RWPE2 (cell line): ENCODE measurements at regions not wholly inside any gene's neighbourhood (a gene's known extent, or its start where the extent isn't known, plus 50 kb on each side); places are given as distances from the start of the nearest gene placed in this dataset.

Experiments used
- ATAC-seq: fragments of 200-7000 bp; cut with Tn5 transposase; 3 replicates; pipeline ENCODE4 v1.9.1; 2021; ENCODE audit warnings: low read depth
- DNase-seq: peaks from one replicate; pipeline ENCODE4 v3.0.0-alpha.2; 2020; ENCODE audit warnings: low spot score
- H3K27ac ChIP-seq: fragments of 450-650 bp; 2 replicates; pipeline ENCODE4 v1.5.1; 2017; ENCODE audit warnings: mild to moderate bottlenecking; ENCODE audit not compliant: poor library complexity, severe bottlenecking
- H3K27me3 ChIP-seq: fragments of 250-450 bp; sonication (Bioruptor Pico); 2 replicates; pipeline ENCODE4 v1.5.1; 2021; ENCODE audit warnings: mild to moderate bottlenecking, moderate library complexity; ENCODE audit not compliant: insufficient read depth, poor library complexity, severe bottlenecking
- H3K36me3 ChIP-seq: fragments of 250-450 bp; sonication (Bioruptor Pico); 2 replicates; pipeline ENCODE4 v1.5.1; 2020; ENCODE audit warnings: low read depth, mild to moderate bottlenecking, moderate library complexity
- H3K4me1 ChIP-seq: fragments of 250-450 bp; sonication (Bioruptor Pico); 2 replicates; pipeline ENCODE4 v1.5.1; 2021; ENCODE audit warnings: mild to moderate bottlenecking, moderate library complexity; ENCODE audit not compliant: insufficient read depth, poor library complexity, severe bottlenecking
- H3K4me3 ChIP-seq: fragments of 250-450 bp; sonication (Bioruptor Pico); 2 replicates; pipeline ENCODE4 v1.5.1; 2021; ENCODE audit warnings: mild to moderate bottlenecking, moderate library complexity; ENCODE audit not compliant: severe bottlenecking
- H3K9me3 ChIP-seq: fragments of 250-450 bp; sonication (Bioruptor Pico); 2 replicates; pipeline ENCODE4 v1.5.1; 2021; ENCODE audit warnings: mild to moderate bottlenecking, moderate library complexity; ENCODE audit not compliant: severe bottlenecking
- CTCF ChIP-seq: fragments of 450-650 bp; IDR thresholded peaks from one replicate; pipeline ENCODE4 v1.5.1; 2017; ENCODE audit warnings: mild to moderate bottlenecking, moderate library complexity; ENCODE audit not compliant: poor library complexity, severe bottlenecking

GRCh38 chr11:114846416-114846791, 168.1 kb downstream of the NXPE2 start:
- no peaks in the 10 kb centered on the region for H3K27me3 ChIP-seq
- DNase-seq, result no peak
- no peaks in the 10 kb centered on the region for H3K36me3 ChIP-seq
- 0 out of 3 replicates have a peak, but pooled peaks have one; percentile 17 for ATAC-seq
- no peak overlapping the region for H3K4me3 ChIP-seq
- no peaks in the 10 kb centered on the region for H3K4me1 ChIP-seq
- TF ChIP-seq CTCF, result no peak
- H3K9me3 ChIP-seq, result no peaks in the 10 kb centered on the region
- H3K27ac ChIP-seq, result no peak overlapping the region

DNA sequence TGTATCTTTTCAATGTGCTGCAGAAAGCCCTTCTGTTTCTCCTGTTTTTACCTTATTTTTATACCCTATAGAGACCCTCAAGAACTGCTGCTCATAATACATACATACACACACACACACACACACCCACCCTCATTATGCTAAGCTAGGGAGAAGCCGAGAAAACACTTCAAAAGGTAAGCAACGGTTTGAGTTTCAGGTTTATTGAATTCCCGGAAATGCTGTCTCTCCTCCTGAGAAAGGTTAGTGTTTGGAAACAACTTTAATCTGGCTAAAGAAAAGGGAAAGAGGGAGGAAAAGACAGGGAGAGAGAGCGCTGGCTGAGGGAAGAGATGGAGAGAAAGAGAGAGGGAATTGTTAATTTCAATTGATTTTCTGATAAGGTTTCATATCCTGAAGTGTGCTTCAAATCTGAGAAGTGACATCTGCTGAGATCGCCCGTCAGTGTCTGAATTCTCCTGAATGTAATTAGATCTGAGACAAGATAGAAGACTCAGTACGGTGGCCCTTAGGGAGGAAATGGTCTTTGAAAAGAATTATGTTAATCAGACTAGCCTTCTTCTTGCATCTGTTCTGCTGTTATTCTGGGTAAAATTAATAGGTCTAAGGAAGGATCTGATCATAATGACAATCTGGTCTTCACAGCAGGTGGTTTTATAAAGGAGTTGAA, 169.1 kb downstream of the NXPE2 start:
- ATAC-seq, result no peak
- H3K27ac ChIP-seq, result no peak overlapping the region
- no peaks in the 10 kb centered on the region for H3K27me3 ChIP-seq
- H3K4me3 ChIP-seq, result no peak overlapping the region
- TF ChIP-seq CTCF, result no peak
- H3K9me3 ChIP-seq, result no peaks in the 10 kb centered on the region
- no peaks in the 10 kb centered on the region for H3K4me1 ChIP-seq
- no peaks in the 10 kb centered on the region for H3K36me3 ChIP-seq
- DNase-seq, result no peak

GRCh38 chr11:114848027-114848426, 169.7 kb downstream of the NXPE2 start:
- ATAC-seq, result no peak
- Histone ChIP-seq H3K27ac (no peak overlapping the region), H3K36me3 (no peaks in the 10 kb centered on the region), H3K27me3 (no peaks in the 10 kb centered on the region), H3K4me1 (no peaks in the 10 kb centered on the region), H3K4me3 (no peak overlapping the region), H3K9me3 (no peaks in the 10 kb centered on the region)
- no peak for TF ChIP-seq CTCF
- no peak for DNase-seq

- DNase-seq (no peak), ATAC-seq (no peak)
- no peaks in the 10 kb centered on the region for H3K4me1 ChIP-seq
- TF ChIP-seq CTCF, result no peak
- no peak overlapping the region for H3K27ac ChIP-seq
- no peaks in the 10 kb centered on the region for H3K36me3 ChIP-seq
- no peaks in the 10 kb centered on the region for H3K27me3 ChIP-seq
- no peak overlapping the region for H3K4me3 ChIP-seq
- H3K9me3 ChIP-seq, result no peaks in the 10 kb centered on the region
Measured at GRCh38 chr11:114857281-114857680, 179.0 kb downstream of the NXPE2 start.

GRCh38 chr11:114864896-114865295, 186.6 kb downstream of the NXPE2 start:
- no peak for ATAC-seq
- no peak for TF ChIP-seq CTCF

More at GRCh38 chr11:114864896-114865295, 186.6 kb downstream of the NXPE2 start:
- Histone ChIP-seq H3K4me1 (no peaks in the 10 kb centered on the region), H3K4me3 (no peak overlapping the region), H3K27me3 (no peaks in the 10 kb centered on the region), H3K9me3 (peaks cover 3% of the 10 kb centered on the region), H3K36me3 (no peaks in the 10 kb centered on the region), H3K27ac (no peak overlapping the region)
- no peak for DNase-seq
